GM19395 (cell line): ENCODE measurements at regions not wholly inside any gene's neighbourhood (a gene's known extent, or its start where the extent isn't known, plus 50 kb on each side); places are given as distances from the start of the nearest gene placed in this dataset.
"Not testable (repeated sequence)": the region's sequence is repeated elsewhere in the genome, so short reads cannot be mapped to it uniquely, and the experiment has no call there.

Experiments used
- ATAC-seq: cut with Tn5 transposase; IDR thresholded peaks from one replicate; pipeline ENCODE4 v1.9.1; 2021; ENCODE audit warnings: mild to moderate bottlenecking, moderate library complexity; ENCODE audit not compliant: unreplicated experiment

DNA sequence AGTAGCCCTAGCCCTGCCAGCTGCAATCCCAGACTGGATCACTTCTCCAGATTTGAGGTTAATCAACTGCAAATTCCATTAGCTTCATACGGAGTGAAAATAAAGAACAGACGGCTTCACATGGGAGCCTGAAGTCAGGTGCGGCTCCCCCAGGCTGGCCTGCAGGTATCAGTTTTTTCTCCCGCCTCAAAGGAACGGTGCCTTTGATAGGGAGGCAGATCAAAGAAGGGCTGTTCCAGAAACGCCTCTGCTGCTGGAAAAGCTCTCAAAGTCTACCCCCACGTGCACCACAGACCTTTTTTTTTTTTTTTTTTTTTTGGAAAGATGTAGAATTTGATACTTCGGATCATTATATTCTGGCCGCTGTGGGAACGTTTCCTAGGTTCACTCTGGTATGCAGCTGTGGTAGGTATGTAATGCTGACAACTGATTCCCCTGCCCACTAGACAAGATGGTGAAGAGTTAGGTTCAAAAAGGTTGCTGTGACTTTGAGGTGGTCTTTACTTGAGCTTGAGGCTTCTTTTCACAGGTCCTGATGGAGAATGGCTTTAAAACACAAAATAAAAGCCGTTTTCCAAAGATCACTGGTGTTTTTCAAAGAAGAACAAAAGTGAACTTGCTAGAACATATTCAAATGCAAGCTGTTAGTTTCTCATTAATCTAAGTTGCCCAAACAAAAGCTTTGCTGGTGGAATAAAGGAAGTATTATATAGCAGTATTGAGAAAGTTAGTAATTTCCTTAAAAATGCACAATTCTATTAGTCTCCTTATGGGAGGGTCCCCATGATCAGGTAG is 189.0 kb upstream of the NFIA start:
- ATAC-seq = no peak

- ATAC-seq = no peak
Observed at GRCh38 chr1:60891765-60892164, 190.6 kb upstream of the NFIA start.

DNA sequence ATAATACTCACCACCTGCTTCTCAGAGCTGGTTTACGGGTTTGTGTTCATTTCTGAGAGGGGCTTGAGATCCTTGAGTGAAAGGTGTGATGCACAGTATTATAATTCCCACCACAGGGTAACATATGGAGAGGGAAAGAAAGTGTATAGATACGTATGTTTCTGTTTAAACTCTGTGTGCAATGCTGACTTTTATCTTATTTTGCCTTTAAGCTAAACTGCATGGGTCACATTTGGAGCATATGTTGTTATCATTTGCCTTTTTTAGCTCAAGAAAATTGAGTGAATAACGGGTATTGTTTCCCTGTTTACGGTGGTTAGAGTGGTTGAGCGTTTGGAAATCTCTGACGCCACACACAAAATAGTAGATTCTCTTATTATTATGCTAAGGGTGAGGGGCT is 191.1 kb upstream of the NFIA start:
- ATAC-seq = no peak

DNA sequence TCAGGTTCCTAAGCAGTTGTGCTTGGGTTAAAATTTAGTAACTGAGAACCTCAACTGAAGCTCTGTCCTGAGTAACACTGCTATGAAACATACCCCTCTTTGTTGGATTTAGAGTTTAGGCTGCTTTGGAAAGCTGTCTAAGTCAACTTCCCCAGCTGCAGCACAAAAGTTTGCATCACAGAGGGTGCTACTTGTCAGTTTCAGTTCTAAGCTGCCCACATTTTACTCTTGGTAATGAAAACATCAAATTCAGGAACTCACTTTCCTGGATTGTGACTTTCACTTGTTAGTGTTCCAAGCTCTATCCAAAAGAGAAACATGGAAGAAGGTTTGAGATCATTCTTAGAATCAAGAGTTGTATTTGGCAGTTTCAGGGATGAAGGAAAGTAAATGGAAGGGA is 191.7 kb upstream of the NFIA start:
- no peak for ATAC-seq

- ATAC-seq = no peak
Observed at GRCh38 chr1:60889709-60890108, 192.7 kb upstream of the NFIA start.

DNA sequence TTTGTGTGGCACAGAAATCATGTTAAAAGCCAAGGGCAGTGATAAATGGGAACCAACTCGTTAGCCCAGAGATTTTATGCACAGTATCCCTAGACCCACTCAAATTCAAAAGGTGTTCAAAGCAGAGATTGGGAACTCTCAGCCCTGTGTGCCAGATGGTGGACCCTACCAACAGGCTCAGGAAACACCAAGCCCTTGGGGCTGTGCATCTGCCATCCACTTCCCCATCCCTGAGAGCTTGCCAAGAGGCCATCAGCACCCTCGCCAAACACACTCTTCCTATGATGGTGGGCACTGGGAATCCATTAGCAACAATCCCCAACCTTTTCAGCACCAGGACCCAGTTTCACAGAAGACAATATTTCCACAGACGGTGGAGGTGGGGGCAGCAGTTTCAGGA is 194.2 kb upstream of the NFIA start:
- no peak for ATAC-seq

DNA sequence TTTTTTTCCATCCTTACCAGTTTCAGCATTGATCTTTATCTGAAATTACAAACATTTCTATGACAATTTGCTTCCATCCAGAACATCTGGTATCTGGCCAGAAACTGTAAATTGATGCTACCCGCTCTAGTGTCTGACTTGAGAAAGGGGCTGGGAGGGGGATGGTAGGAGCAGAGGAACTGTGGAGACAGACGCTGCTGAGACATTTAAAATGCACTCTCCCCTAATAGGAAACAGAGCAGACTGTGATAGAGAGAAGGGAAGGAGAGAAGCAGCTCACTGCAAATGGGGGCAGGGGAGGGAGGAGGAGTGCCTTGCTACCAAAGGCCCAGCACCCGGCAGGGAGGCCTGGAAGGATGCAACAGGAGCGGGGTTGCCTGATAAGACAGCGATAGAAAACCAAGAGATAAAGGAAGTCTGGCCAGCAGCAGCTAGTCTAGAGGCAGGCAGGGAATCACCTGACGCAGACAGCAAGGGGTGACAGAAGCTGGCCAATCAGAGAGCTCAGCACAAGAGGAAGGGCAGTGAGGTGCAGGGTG is 195.5 kb upstream of the NFIA start:
- ATAC-seq = no peak

GRCh38 chr1:60886090-60886489 is 196.3 kb upstream of the NFIA start:
- ATAC-seq = no peak

- no peak for ATAC-seq
Observed at GRCh38 chr1:60880202-60880601, 202.2 kb upstream of the NFIA start.

DNA sequence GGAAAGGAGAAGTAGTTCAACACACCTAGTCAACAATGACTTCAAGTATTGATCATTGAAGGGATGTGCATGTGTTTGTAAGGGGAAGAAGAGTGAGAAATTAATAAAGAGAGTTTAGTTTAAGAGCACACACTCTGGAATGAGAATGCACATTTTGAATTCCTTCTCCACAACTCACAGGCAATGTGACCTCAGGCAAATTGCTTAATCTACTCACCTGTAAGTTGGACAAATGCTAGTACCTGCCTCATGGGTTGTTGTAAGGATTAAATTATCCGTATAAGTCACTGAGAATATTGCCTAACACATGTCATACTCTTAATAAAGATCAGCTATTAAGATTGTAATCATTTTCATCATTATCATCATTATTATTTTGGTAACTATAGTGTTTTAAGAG is 204.0 kb upstream of the NFIA start:
- no peak for ATAC-seq

DNA sequence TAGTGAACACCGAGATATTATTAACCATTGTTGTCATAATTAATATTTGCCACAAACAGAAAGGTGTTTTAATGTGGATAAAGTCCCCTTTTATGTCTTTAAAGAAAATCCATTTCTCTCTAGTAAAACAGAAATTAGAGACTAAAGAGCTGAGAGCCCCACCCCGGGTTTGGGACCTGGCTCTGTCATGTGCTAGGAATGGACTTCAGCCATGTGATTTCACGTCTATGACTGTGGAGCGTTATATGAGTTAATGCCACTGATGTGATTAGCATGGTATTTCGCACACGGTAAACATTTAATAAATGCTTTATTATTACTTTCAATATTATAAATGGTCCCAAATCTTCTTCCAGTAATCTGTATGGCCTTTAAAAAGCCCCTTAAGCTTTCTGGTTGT is 205.0 kb upstream of the NFIA start:
- ATAC-seq = no peak

DNA sequence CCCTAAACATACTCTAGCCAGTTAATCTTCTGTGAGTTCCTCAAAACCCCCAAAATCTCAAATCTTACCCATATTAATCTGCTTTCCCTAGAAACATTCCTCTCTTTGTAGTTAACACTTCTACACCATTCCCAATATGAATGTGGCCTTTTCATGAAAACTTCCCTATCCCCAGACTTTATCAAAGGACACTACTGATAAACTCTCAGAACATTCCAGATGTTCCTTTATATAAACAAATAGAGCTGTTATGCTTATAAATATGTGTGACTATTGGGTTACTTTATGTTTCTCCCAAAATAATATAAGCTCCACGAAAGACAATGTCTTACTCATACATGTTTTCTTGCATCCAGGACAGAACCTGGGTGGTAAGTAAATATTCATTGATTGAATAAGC is 205.4 kb upstream of the NFIA start:
- no peak for ATAC-seq

DNA sequence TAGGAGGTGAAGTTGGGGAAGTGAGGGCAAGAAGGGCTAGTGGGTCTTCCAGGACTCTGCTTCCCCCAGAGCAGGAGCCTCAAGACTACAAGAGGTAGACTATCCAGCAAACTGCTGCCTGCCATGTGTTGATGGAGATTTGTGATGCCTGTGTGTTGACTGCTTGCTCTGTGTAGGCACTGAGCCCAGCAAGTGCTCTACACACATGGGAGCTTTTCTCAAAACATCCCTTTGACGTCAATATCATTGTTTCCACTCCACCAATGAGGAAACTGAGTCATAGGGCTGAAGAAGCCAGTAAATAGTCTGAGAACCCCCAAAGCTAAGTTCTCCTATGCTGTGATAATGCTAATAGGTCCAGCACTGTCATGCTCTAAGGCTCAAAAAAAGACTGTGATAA is 207.2 kb upstream of the NFIA start:
- no peak for ATAC-seq

DNA sequence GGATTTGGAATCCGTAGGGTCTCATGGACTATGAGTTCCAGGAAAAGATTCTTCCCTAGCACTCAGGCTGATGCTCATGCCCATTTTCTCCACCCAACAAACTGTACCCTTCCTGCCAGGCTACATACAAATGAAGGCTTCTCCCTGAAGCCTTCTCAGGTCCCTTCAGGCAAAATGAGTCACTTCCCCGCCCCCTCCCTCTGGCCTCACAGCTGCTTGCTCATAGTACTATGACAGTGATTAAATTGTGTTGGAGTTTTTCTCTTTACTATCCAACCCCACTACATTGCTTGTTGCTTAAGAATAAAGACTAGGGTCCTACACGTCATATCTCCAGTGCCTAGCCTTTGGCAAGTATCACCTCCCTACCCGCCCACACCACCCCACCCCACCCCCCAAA is 207.6 kb upstream of the NFIA start:
- ATAC-seq = no peak

GRCh38 chr1:60873396-60873795 is 209.0 kb upstream of the NFIA start:
- not testable (repeated sequence) for ATAC-seq

- no peak for ATAC-seq
Observed at GRCh38 chr1:60872426-60873054, 209.8 kb upstream of the NFIA start.

DNA sequence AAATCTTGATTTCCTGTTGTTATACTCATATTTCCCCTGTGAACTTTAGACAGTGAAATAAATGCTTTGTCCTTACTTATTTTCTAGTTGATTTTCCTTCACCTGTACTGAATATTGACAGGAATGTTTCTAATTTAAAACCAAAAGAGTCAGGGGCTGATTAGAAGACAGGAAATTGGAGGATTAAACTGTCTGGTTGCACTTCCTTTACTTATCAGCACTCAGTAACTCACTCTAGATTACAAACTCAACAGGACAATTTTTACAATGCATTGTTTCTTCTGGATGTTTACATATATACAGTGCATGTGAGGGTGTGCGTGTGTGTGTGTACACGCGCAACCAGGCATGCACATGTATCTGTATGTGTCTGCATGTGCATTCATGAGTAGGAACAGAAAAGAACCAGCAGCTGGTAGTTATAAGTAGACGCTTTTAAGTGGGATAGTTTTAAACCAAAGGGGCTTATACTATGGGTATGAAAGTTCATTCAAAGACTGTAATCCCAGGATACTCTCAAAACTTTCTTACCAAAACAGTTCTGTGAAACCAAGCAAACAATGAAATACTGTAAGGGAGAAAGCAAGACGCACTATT is 212.0 kb upstream of the NFIA start:
- ATAC-seq = no peak

DNA sequence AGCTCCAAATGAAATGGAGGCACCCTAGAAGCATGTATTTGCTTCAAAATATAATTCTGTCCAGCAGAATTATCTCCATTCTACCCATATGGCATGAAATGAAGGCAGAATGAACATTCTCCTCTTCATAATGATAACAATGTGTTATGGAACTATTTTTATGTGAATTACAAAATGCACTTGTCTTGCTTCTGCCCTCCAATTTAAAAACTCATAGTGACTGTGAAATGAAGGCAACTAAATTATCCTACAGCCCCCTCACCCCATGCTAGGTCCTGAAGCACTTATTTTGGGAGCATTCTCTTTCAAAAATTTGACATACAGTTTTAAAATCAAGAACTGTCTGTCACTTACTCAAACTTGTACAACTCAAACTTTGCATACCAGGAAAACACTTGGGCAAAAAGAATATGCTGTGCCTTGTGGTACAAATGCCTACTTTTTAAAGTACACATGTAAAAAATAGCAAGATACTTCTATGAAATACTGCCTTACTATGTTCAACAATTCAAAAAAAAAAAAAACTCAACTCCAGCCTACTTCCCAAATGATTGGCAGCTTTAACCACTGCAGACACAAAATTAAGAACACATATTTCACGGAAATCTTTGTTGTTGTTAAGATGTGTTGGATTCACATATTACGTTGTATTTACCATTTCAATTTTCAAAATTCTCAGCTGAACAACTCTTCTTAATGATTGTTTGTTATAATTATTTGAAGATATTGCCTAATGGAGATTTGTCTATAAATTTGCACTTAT is 213.3 kb upstream of the NFIA start:
- ATAC-seq = no peak

DNA sequence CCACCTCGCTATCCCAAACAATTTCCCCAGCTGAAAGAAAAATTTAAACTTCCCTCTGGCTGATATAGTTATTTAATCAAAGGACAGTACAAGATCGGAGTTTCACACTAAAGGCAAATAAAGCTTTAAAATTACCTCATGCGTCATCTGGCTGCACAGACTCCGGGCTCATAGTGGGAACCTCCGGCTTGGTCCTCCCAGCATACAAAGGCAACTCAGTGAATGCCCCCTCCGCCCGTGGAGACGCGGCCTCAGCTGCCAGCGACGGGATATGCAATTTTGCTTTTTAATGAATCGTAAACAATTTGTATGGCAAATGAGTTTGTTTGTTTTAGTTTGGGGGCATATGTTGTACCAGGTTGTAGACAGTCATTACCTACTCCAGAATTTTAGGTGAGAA is 214.6 kb upstream of the NFIA start:
- no peak for ATAC-seq

- ATAC-seq = no peak
Observed at GRCh38 chr1:60866917-60867531, 215.3 kb upstream of the NFIA start.
